GM12878 (cell line): ENCODE measurements at regions not wholly inside any gene's neighbourhood (a gene's known extent, or its start where the extent isn't known, plus 50 kb on each side); places are given as distances from the start of the nearest gene placed in this dataset.

Source experiments
- ASH2L ChIP-seq: fragments of 300-600, 200-600 bp; sonication (generic); IDR thresholded peaks from 2 replicates; pipeline ENCODE4 v1.6.1; 2017; ENCODE audit warnings: low read depth, mild to moderate bottlenecking, borderline replicate concordance
- CBX5 ChIP-seq: sonication (generic); IDR thresholded peaks from 2 replicates; pipeline ENCODE4 v1.6.1; 2016; ENCODE audit warnings: low read depth, moderate library complexity, mild to moderate bottlenecking, inconsistent platforms
- CHD1 ChIP-seq: IDR thresholded peaks from 2 replicates; pipeline ENCODE4 v1.6.1; 2012; ENCODE audit warnings: low read depth, low read length, improper control_type of control experiment
- CREB1 ChIP-seq: IDR thresholded peaks from 2 replicates; pipeline ENCODE4 v1.6.1; 2012; ENCODE audit warnings: low read depth, mild to moderate bottlenecking, inconsistent platforms
- E2F4 ChIP-seq: IDR thresholded peaks from 2 replicates; pipeline ENCODE4 v1.6.1; 2012; ENCODE audit warnings: low read depth, low read length, improper control_type of control experiment
- FOXM1 ChIP-seq: IDR thresholded peaks from 2 replicates; pipeline ENCODE4 v1.6.1; 2012; ENCODE audit warnings: low read depth, mild to moderate bottlenecking, inconsistent platforms, low read length, moderate library complexity
- GATAD2B ChIP-seq: fragments of 450-650 bp; conservative IDR thresholded peaks from 2 replicates; pipeline ENCODE4 v1.6.1; 2017; ENCODE audit warnings: low read depth, mild to moderate bottlenecking, moderate library complexity
- HDAC6 ChIP-seq: fragments of 200-600 bp; sonication (generic); IDR thresholded peaks from one replicate; pipeline ENCODE4 v1.8.0; 2017; ENCODE audit warnings: antibody characterized with exemption; ENCODE audit not compliant: unreplicated experiment
- IKZF1 ChIP-seq: fragments of 450-650 bp; conservative IDR thresholded peaks from 2 replicates; pipeline ENCODE4 v1.6.1; 2017; ENCODE audit warnings: antibody characterized with exemption, mild to moderate bottlenecking
- MAX ChIP-seq: IDR thresholded peaks from 2 replicates; pipeline ENCODE4 v1.6.1; 2012; ENCODE audit warnings: low read depth, low read length, improper control_type of control experiment
- MXI1 ChIP-seq: fragments of 150-350 bp; IDR thresholded peaks from 2 replicates; pipeline ENCODE4 v1.6.1; 2011; ENCODE audit warnings: low read depth, mild to moderate bottlenecking, inconsistent platforms, low read length, improper control_type of control experiment
- NFXL1 ChIP-seq: fragments of 450-650 bp; IDR thresholded peaks from 2 replicates; pipeline ENCODE4 v1.6.1; 2017; ENCODE audit warnings: antibody characterized with exemption, mild to moderate bottlenecking, borderline replicate concordance
- PRDM15 ChIP-seq: fragments of 450-650 bp; formaldehyde crosslinking; IDR thresholded peaks from 2 replicates; pipeline ENCODE4 v1.4.0; 2020; ENCODE audit warnings: mild to moderate bottlenecking, moderate library complexity
- RCOR1 ChIP-seq: conservative IDR thresholded peaks from 2 replicates; pipeline ENCODE4 v1.6.1; 2012; ENCODE audit warnings: low read depth, low read length, improper control_type of control experiment
- SIN3A ChIP-seq: IDR thresholded peaks from 2 replicates; pipeline ENCODE4 v1.6.1; 2012; ENCODE audit warnings: low read depth, low read length, improper control_type of control experiment
- SIX5 ChIP-seq: IDR thresholded peaks from 2 replicates; pipeline ENCODE4 v1.6.1; 2011; ENCODE audit warnings: mild to moderate bottlenecking, low read depth, low read length, moderate library complexity; ENCODE audit not compliant: severe bottlenecking
- SUZ12 ChIP-seq: fragments of 200-600 bp; sonication (generic); IDR thresholded peaks from one replicate; pipeline ENCODE4 v1.6.1; 2018; ENCODE audit warnings: antibody characterized with exemption, mild to moderate bottlenecking; ENCODE audit not compliant: unreplicated experiment
- WRNIP1 ChIP-seq: IDR thresholded peaks from 2 replicates; pipeline ENCODE4 v1.6.1; 2011; ENCODE audit warnings: low read depth, low read length, improper control_type of control experiment, borderline replicate concordance
- ZNF687 ChIP-seq: fragments of 450-650 bp; IDR thresholded peaks from 2 replicates; pipeline ENCODE4 v1.6.1; 2017; ENCODE audit warnings: mild to moderate bottlenecking, moderate library complexity

- TF ChIP-seq ZNF687: peak; percentile 94
- no peak for TF ChIP-seq E2F4
- no peak for TF ChIP-seq CBX5
- TF ChIP-seq SUZ12: no peak
- no peak for TF ChIP-seq PRDM15 (CRISPR knock-in tag)
- TF ChIP-seq CHD1: no peak
- no peak for TF ChIP-seq FOXM1
- TF ChIP-seq HDAC6: peak; percentile 83
- 0 out of 2 replicates have a peak, but pooled peaks have one; percentile 19 for TF ChIP-seq MXI1
- TF ChIP-seq MAX: 0 out of 2 replicates have a peak, but pooled peaks have one; percentile 32
- peak; percentile 88 for TF ChIP-seq IKZF1
- TF ChIP-seq SIX5: peak; percentile 59
- TF ChIP-seq ASH2L: no peak
- TF ChIP-seq GATAD2B: peak; percentile 44
- peak; percentile 76; the same call in 1 of the 2 replicates for TF ChIP-seq SIN3A
- TF ChIP-seq RCOR1: no peak
- no peak for TF ChIP-seq CREB1
- TF ChIP-seq NFXL1: no peak
- TF ChIP-seq WRNIP1: no peak
Observed at GRCh38 chr17:72592242-72592966, 471.6 kb downstream of the SOX9 start (continued).
